B cell (primary cell): ENCODE measurements at regions not wholly inside any gene's neighbourhood (a gene's known extent, or its start where the extent isn't known, plus 50 kb on each side); places are given as distances from the start of the nearest gene placed in this dataset.

Source experiments
- ATAC-seq: fragments of 200-7000 bp; cut with Tn5 transposase; one replicate; pipeline ENCODE4 v1.10.0; 2021; ENCODE audit warnings: low read depth, mild to moderate bottlenecking, moderate number of reproducible peaks, moderate library complexity
- CTCF ChIA-PET: fragments of 350-600 bp; sonication (Branson Sonifier 250); formaldehyde crosslinking; loops from one replicate; lab custom pipeline; 2021; ENCODE audit warnings: antibody characterized with exemption, inconsistent platforms; lab: Charles Lee
- POLR2A ChIA-PET: fragments of 350-600 bp; sonication (Branson Sonifier 250); formaldehyde crosslinking; loops from one replicate; lab custom pipeline; 2021; ENCODE audit warnings: antibody characterized with exemption; lab: Charles Lee
- DNase-seq: peaks from one replicate; pipeline ENCODE4 v3.0.0; 2013
- H2AFZ ChIP-seq: 2 replicates; pipeline ENCODE4 v1.6.1; 2012; ENCODE audit warnings: mild to moderate bottlenecking, low read depth, low read length; ENCODE audit not compliant: insufficient read depth, poor library complexity, severe bottlenecking
- H3K27ac ChIP-seq, 2 donors: 1 replicate in 1 of 2; 2 replicates in 1 of 2; pipeline ENCODE4 v1.5.1; 2012 to 2013; ENCODE audit warnings: low read length in 2 of 2, mild to moderate bottlenecking in 2 of 2, moderate library complexity in 1 of 2
- H3K27me3 ChIP-seq, 4 experiments: fragments of 200-600 bp in 1 of 4; sonication (generic) in 1 of 4; replicated peaks in 1 of 4; 1 replicate in 2 of 4; 2 replicates in 2 of 4; pipeline versions ENCODE4 v1.6.1 to v1.7.0; 2013 to 2016; ENCODE audit warnings: low read length in 3 of 4, mild to moderate bottlenecking in 2 of 4, mixed read lengths in 1 of 4, moderate library complexity in 1 of 4; ENCODE audit not compliant: insufficient read depth in 4 of 4, control insufficient read depth in 3 of 4; ENCODE audit errors: control extremely low read depth in 1 of 4
- H3K36me3 ChIP-seq, 2 experiments: replicated peaks in 1 of 2; 1 replicate in 1 of 2; 2 replicates in 1 of 2; pipeline versions ENCODE4 v1.6.1 to v1.7.1; 2013; ENCODE audit warnings: low read length in 1 of 2; ENCODE audit not compliant: insufficient read depth in 2 of 2, control insufficient read depth in 1 of 2; ENCODE audit errors: control extremely low read depth in 1 of 2, extremely low read depth in 1 of 2
- H3K4me1 ChIP-seq, 2 donors: fragments of 200-600 bp in 1 of 2; sonication (generic) in 1 of 2; 1 replicate in 1 of 2; 2 replicates in 1 of 2; pipeline versions ENCODE4 v1.5.1 to v1.6.1; 2013 to 2017; ENCODE audit warnings: low read length in 2 of 2; ENCODE audit not compliant: control insufficient read depth in 2 of 2, insufficient read depth in 2 of 2
- H3K4me2 ChIP-seq: replicated peaks from 2 replicates; pipeline ENCODE3; 2012; ENCODE audit warnings: mild to moderate bottlenecking, low read depth, low read length; ENCODE audit not compliant: poor library complexity, severe bottlenecking
- H3K4me3 ChIP-seq, 5 experiments: fragments of 200-600 bp in 1 of 5; sonication (generic) in 1 of 5; 1 replicate in 3 of 5; 2 replicates in 2 of 5; pipeline versions ENCODE4 v1.5.1 to v1.7.0; 2011 to 2016; ENCODE audit warnings: low read length in 4 of 5, mild to moderate bottlenecking in 4 of 5, low read depth in 2 of 5, control low read depth in 1 of 5, moderate library complexity in 1 of 5; ENCODE audit not compliant: insufficient read depth in 1 of 5; ENCODE audit errors: control extremely low read depth in 1 of 5, extremely low read depth in 1 of 5
- H3K79me2 ChIP-seq: fragments of 200-600 bp; sonication (generic); one replicate; pipeline ENCODE4 v1.6.0; 2016; ENCODE audit warnings: low read length; ENCODE audit not compliant: control insufficient read depth, insufficient read depth
- H3K9ac ChIP-seq: fragments of 200-600 bp; sonication (generic); 2 replicates; pipeline ENCODE4 v1.6.1; 2017; ENCODE audit warnings: mild to moderate bottlenecking, low read length, moderate library complexity
- H3K9me3 ChIP-seq, 3 donors: one replicate each; pipeline versions ENCODE4 v1.6.1 to v1.7.1; 2013; ENCODE audit warnings: low read length in 2 of 3; ENCODE audit not compliant: control insufficient read depth in 2 of 3, insufficient read depth in 1 of 3; ENCODE audit errors: control extremely low read depth in 1 of 3
- H4K20me1 ChIP-seq: 2 replicates; pipeline ENCODE4 v1.6.0; 2012; ENCODE audit warnings: mild to moderate bottlenecking, low read length; ENCODE audit not compliant: insufficient read depth, control insufficient read depth, poor library complexity, severe bottlenecking
- H3K27ac Mint-ChIP-seq: one replicate; pipeline ENCODE4 v1.8.0; 2021; ENCODE audit warnings: mixed read lengths
- H3K27me3 Mint-ChIP-seq: one replicate; pipeline ENCODE4 v1.8.0; 2021; ENCODE audit warnings: mixed read lengths
- H3K4me1 Mint-ChIP-seq: one replicate; pipeline ENCODE4 v1.8.0; 2021; ENCODE audit warnings: mixed read lengths
- H3K4me3 Mint-ChIP-seq: one replicate; pipeline ENCODE4 v1.8.0; 2021; ENCODE audit warnings: mixed read lengths
- H3K9me3 Mint-ChIP-seq: one replicate; pipeline ENCODE4 v1.8.0; 2022; ENCODE audit warnings: mixed read lengths; ENCODE audit not compliant: insufficient read depth
- CTCF ChIP-seq: fragments of 200-600 bp; IDR thresholded peaks from one replicate; pipeline ENCODE4 v1.8.0; 2022; ENCODE audit warnings: antibody characterized with exemption, mild to moderate bottlenecking
- EZH2 ChIP-seq: IDR thresholded peaks from 2 replicates; pipeline ENCODE4 v1.6.1; 2012; ENCODE audit warnings: borderline replicate concordance, low read depth, mild to moderate bottlenecking, moderate library complexity, low read length; ENCODE audit not compliant: insufficient read depth, poor library complexity, severe bottlenecking
- WGBS: methylation state at CpG from one replicate; pipeline ENCODE4 v1.1.5; 2013; ENCODE audit warnings: missing lambda C conversion rate; ENCODE audit not compliant: insufficient coverage; 5-methylcytosine and 5-hydroxymethylcytosine counted together
- intact Hi-C: fragments of 100-400 bp; cut with micrococcal nuclease; formaldehyde crosslinking; loops from one replicate; pipeline ENCODE4 v1.10.0; 2022

DNA sequence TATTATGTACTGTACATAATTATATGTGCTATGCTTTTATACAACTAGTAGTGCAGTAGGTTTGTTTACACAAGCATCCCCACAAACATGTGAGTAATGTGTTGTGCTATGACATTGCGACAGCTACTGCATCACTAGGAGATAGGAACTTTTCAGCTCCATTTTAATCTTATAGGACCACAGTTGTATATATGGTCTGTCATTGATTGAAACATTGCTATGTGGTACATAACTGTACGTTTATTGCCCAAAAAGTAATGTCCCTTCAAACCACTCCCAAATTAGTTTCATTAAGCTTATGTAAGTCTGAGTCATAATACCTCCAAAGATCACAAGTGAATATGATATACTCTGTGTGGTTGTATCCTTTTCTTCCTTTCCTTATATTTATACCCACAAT lies 183.2 kb upstream of the POT1 start:
- Mint-ChIP-seq H3K9me3 (peaks cover 8% of the 10 kb centered on the region), H3K27me3 (no peaks in the 10 kb centered on the region), H3K4me3 (no peak overlapping the region), H3K4me1 (no peaks in the 10 kb centered on the region), H3K27ac (no peak overlapping the region)
- no CpG with 5 or more reads among the region's 2 CpGs for WGBS
- Histone ChIP-seq H2AFZ (no peak overlapping the region), H3K9me3 (peaks cover 0 to 8% (median 2%) of the 10 kb centered on the region in 3 donors), H3K36me3 (no peaks in the 10 kb centered on the region), H3K27me3 (no peaks in the 10 kb centered on the region), H4K20me1 (no peaks in the 10 kb centered on the region), H3K4me1 (no peaks in the 10 kb centered on the region), H3K4me2 (no peak overlapping the region), H3K79me2 (no peaks in the 10 kb centered on the region), H3K27ac (no peak overlapping the region), H3K4me3 (no peak overlapping the region), H3K9ac (no peak overlapping the region)
- no peak for ATAC-seq
- no peak for TF ChIP-seq CTCF
- TF ChIP-seq EZH2: no peak
- CTCF ChIA-PET: no interaction called here
- POLR2A ChIA-PET: no interaction called here
- intact Hi-C loops: no loop called here
- DNase-seq: no peak

GRCh38 chr7:125099519-125099918 lies 169.9 kb upstream of the POT1 start:
- no peak overlapping the region for H3K9ac ChIP-seq
- no peak for TF ChIP-seq CTCF
- TF ChIP-seq EZH2: no peak
- no peaks in the 10 kb centered on the region for H3K79me2 ChIP-seq
- no peaks in the 10 kb centered on the region for H4K20me1 ChIP-seq
- H3K27ac ChIP-seq: no peak overlapping the region
- no peak for ATAC-seq
- Mint-ChIP-seq H3K9me3 (peaks cover 3% of the 10 kb centered on the region), H3K27me3 (no peaks in the 10 kb centered on the region), H3K4me1 (no peaks in the 10 kb centered on the region), H3K4me3 (no peak overlapping the region), H3K27ac (no peak overlapping the region)
- POLR2A ChIA-PET: no interaction called here
- H3K9me3 ChIP-seq: no peaks in the 10 kb centered on the region
- CTCF ChIA-PET: interaction anchor here (1.3 kb wide), 1 partner anchor 18 kb away, joined by 3 read pairs; no protein-coding TSS in a partner anchor
- no peaks in the 10 kb centered on the region for H3K27me3 ChIP-seq
- intact Hi-C loops: no loop called here
- 40% methylated on average over 1 of the region's 2 CpGs for WGBS
- no peak overlapping the region for H3K4me3 ChIP-seq
- H2AFZ ChIP-seq: no peak overlapping the region
- no peak overlapping the region for H3K4me2 ChIP-seq
- H3K4me1 ChIP-seq: no peaks in the 10 kb centered on the region
- H3K36me3 ChIP-seq: no peaks in the 10 kb centered on the region
- DNase-seq: no peak
